SK-N-SH (cell line): ENCODE measurements at regions not wholly inside any gene's neighbourhood (a gene's known extent, or its start where the extent isn't known, plus 50 kb on each side); places are given as distances from the start of the nearest gene placed in this dataset.

Source experiments
- MAX ChIP-seq: IDR thresholded peaks from 2 replicates; pipeline ENCODE4 v1.4.0; 2012; ENCODE audit warnings: low read depth
- NRF1 ChIP-seq: IDR thresholded peaks from 2 replicates; pipeline ENCODE4 v1.6.1; 2012; ENCODE audit warnings: low read depth, mild to moderate bottlenecking, low read length
- PBX3 ChIP-seq: IDR thresholded peaks from 2 replicates; pipeline ENCODE4; 2012
- POLR2AphosphoS5 ChIP-seq: IDR thresholded peaks from 2 replicates; pipeline ENCODE4 v1.6.1; 2012; ENCODE audit warnings: low read depth, low read length
- TEAD4 ChIP-seq: IDR thresholded peaks from 2 replicates; pipeline ENCODE4 v1.4.0; 2012; ENCODE audit warnings: mild to moderate bottlenecking, borderline replicate concordance; ENCODE audit not compliant: insufficient read depth
- ZBTB33 ChIP-seq: IDR thresholded peaks from 2 replicates; pipeline ENCODE4 v1.4.0; 2012; ENCODE audit warnings: low read depth, borderline replicate concordance
- TF ChIP-seq, protein P1 (sequence below): fragments of 200-600 bp; sonication (generic); IDR thresholded peaks from 2 replicates; pipeline ENCODE4 v1.6.1; 2017; ENCODE audit warnings: antibody characterized with exemption, mild to moderate bottlenecking, moderate library complexity
- TF ChIP-seq, protein P2 (sequence below): IDR thresholded peaks from 2 replicates; pipeline ENCODE4 v1.4.0; 2012; ENCODE audit warnings: low read depth, borderline replicate concordance

DNA sequence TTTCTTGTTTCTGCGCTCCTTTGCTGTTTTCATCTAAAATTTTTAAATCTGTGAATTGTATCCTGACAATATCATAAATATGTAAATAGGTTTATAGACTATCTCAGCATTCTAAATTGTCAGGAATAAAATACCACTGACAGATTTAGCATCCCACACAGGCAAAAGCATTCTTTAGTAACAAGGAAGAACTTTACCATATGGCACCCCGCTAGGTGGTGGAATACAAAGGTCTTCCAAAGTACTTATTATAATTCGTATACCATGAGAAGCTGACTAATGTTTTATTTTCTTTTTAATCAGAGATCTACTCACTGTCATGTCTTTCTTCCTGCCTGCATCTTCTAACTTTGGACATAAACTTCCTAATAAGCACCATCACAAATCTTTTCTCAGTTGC lies 328.8 kb upstream of the NOVA1 start:
- TF ChIP-seq, protein P1, sequence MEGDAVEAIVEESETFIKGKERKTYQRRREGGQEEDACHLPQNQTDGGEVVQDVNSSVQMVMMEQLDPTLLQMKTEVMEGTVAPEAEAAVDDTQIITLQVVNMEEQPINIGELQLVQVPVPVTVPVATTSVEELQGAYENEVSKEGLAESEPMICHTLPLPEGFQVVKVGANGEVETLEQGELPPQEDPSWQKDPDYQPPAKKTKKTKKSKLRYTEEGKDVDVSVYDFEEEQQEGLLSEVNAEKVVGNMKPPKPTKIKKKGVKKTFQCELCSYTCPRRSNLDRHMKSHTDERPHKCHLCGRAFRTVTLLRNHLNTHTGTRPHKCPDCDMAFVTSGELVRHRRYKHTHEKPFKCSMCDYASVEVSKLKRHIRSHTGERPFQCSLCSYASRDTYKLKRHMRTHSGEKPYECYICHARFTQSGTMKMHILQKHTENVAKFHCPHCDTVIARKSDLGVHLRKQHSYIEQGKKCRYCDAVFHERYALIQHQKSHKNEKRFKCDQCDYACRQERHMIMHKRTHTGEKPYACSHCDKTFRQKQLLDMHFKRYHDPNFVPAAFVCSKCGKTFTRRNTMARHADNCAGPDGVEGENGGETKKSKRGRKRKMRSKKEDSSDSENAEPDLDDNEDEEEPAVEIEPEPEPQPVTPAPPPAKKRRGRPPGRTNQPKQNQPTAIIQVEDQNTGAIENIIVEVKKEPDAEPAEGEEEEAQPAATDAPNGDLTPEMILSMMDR, result no peak
- TF ChIP-seq MAX (no peak), TEAD4 (no peak), PBX3 (no peak), POLR2AphosphoS5 (no peak), NRF1 (no peak), ZBTB33 (no peak)
- TF ChIP-seq, protein P2, sequence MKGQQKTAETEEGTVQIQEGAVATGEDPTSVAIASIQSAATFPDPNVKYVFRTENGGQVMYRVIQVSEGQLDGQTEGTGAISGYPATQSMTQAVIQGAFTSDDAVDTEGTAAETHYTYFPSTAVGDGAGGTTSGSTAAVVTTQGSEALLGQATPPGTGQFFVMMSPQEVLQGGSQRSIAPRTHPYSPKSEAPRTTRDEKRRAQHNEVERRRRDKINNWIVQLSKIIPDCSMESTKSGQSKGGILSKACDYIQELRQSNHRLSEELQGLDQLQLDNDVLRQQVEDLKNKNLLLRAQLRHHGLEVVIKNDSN, result no peak
